SK-N-SH (cell line): ENCODE measurements at regions not wholly inside any gene's neighbourhood (a gene's known extent, or its start where the extent isn't known, plus 50 kb on each side); places are given as distances from the start of the nearest gene placed in this dataset.

Experiments
- CTCF ChIP-seq: fragments of 200-600 bp; sonication (generic); IDR thresholded peaks from 2 replicates; pipeline ENCODE4 v1.6.1; 2017; ENCODE audit warnings: antibody characterized with exemption, mild to moderate bottlenecking, moderate library complexity
- EP300 ChIP-seq, 2 experiments: IDR thresholded peaks; 2 replicates each; pipeline versions ENCODE4 v1.4.0 to v1.6.1; 2012; ENCODE audit warnings: borderline replicate concordance in 1 of 2, low read depth in 1 of 2, low read length in 1 of 2
- EZH2phosphoT487 ChIP-seq: fragments of 200-600 bp; sonication (generic); IDR thresholded peaks from 2 replicates; pipeline ENCODE4 v1.6.1; 2017; ENCODE audit warnings: low read depth, mixed run types, mild to moderate bottlenecking, antibody characterized with exemption, moderate library complexity, borderline replicate concordance
- POLR2AphosphoS5 ChIP-seq: IDR thresholded peaks from 2 replicates; pipeline ENCODE4 v1.6.1; 2012; ENCODE audit warnings: low read depth, low read length
- RAD21 ChIP-seq: IDR thresholded peaks from 2 replicates; pipeline ENCODE4 v1.6.1; 2012; ENCODE audit warnings: mild to moderate bottlenecking, low read length
- REST ChIP-seq: IDR thresholded peaks from 2 replicates; pipeline ENCODE4 v1.6.1; 2012; ENCODE audit warnings: mild to moderate bottlenecking, low read depth, low read length, moderate library complexity
- RXRA ChIP-seq: IDR thresholded peaks from 2 replicates; pipeline ENCODE4 v1.4.0; 2012; ENCODE audit warnings: low read depth, mild to moderate bottlenecking, borderline replicate concordance
- TEAD4 ChIP-seq: IDR thresholded peaks from 2 replicates; pipeline ENCODE4 v1.4.0; 2012; ENCODE audit warnings: mild to moderate bottlenecking, borderline replicate concordance; ENCODE audit not compliant: insufficient read depth

DNA sequence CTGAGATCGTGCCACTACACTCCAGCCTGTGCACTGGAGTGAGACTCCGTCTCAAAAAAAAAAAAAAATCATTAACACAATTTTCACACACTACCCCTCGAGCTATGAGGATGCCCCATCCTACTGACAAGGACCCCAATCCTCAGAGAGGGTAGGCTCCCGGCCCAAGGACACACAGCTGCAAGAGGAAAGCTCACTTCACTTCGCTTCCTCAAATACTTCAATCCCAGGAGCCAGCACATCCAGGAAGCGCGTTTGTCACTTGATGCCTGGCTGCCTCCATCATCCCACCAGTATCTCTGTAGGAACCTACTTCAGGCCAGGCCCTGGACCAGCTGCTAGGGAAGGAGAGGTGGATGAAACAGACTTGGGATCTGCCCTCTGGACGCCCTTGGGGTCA lies 144.0 kb downstream of the CRYBB2 start:
- TF ChIP-seq EZH2phosphoT487, result no peak
- no peak for TF ChIP-seq CTCF
- no peak for TF ChIP-seq RXRA
- no peak for TF ChIP-seq REST
- no peak for TF ChIP-seq POLR2AphosphoS5
- no peak for TF ChIP-seq RAD21
- TF ChIP-seq TEAD4, result no peak
- no peak for TF ChIP-seq EP300 (IDR thresholded peaks at IDR 0.05; ENCODE audit: borderline replicate concordance in 1 of 2, low read depth in 1 of 2, low read length in 1 of 2)
